GM23338 (cell line): ENCODE measurements at regions not wholly inside any gene's neighbourhood (a gene's known extent, or its start where the extent isn't known, plus 50 kb on each side); places are given as distances from the start of the nearest gene placed in this dataset.

ENCODE experiments used
- ATAC-seq: fragments of 200-7000 bp; cut with Tn5 transposase; 3 replicates; pipeline ENCODE4 v1.9.1; 2020
- DNase-seq: peaks from one replicate; pipeline ENCODE4 v3.0.0-alpha.2; 2015; ENCODE audit warnings: low spot score
- H2AFZ ChIP-seq: fragments of 200-600 bp; sonication (generic); 2 replicates; pipeline ENCODE4 v1.8.0; 2016; ENCODE audit warnings: antibody characterized with exemption, mild to moderate bottlenecking, moderate library complexity
- H3F3A ChIP-seq: fragments of 200-600 bp; sonication (generic); replicated peaks from 2 replicates; pipeline ENCODE4 v1.8.0; 2017; ENCODE audit warnings: antibody characterized with exemption, mixed run types, low read depth
- H3K27ac ChIP-seq: fragments of 200-600 bp; sonication (generic); 2 replicates; pipeline ENCODE4 v1.6.1; 2016; ENCODE audit warnings: low read depth
- H3K27me3 ChIP-seq: fragments of 200-600 bp; sonication (generic); 2 replicates; pipeline ENCODE4 v1.8.0; 2016; ENCODE audit warnings: mild to moderate bottlenecking, mixed run types, moderate library complexity; ENCODE audit not compliant: insufficient read depth
- H3K36me3 ChIP-seq: fragments of 200-600 bp; sonication (generic); 2 replicates; pipeline ENCODE4 v1.8.0; 2016; ENCODE audit warnings: mild to moderate bottlenecking; ENCODE audit not compliant: insufficient read depth
- H3K4me1 ChIP-seq: fragments of 200-600 bp; sonication (generic); 2 replicates; pipeline ENCODE4 v1.8.0; 2016; ENCODE audit warnings: mild to moderate bottlenecking, moderate library complexity; ENCODE audit not compliant: insufficient read depth
- H3K4me2 ChIP-seq: fragments of 200-600 bp; sonication (generic); 2 replicates; pipeline ENCODE4 v1.7.1; 2017; ENCODE audit warnings: mixed run types
- H3K4me3 ChIP-seq: fragments of 200-600 bp; sonication (generic); 2 replicates; pipeline ENCODE4 v1.6.1; 2016; ENCODE audit warnings: mixed run types
- H3K79me2 ChIP-seq: fragments of 200-600 bp; sonication (generic); replicated peaks from 2 replicates; pipeline ENCODE4 v1.8.0; 2017; ENCODE audit warnings: mild to moderate bottlenecking; ENCODE audit not compliant: insufficient read depth
- H3K9me2 ChIP-seq: fragments of 200-600 bp; sonication (generic); 2 replicates; pipeline ENCODE4 v1.8.0; 2017; ENCODE audit not compliant: insufficient read depth
- H4K20me1 ChIP-seq: fragments of 200-600 bp; sonication (generic); replicated peaks from 2 replicates; pipeline ENCODE4 v1.8.0; 2017; ENCODE audit warnings: mild to moderate bottlenecking; ENCODE audit not compliant: insufficient read depth
- H3K27ac Mint-ChIP-seq: 2 replicates; pipeline ENCODE4 v1.8.0; 2020; ENCODE audit warnings: inconsistent platforms, mild to moderate bottlenecking, moderate library complexity, mixed read lengths
- H3K27me3 Mint-ChIP-seq: 3 replicates; pipeline ENCODE4 v1.8.0; 2022; ENCODE audit warnings: low read depth, mild to moderate bottlenecking, moderate library complexity, mixed read lengths, inconsistent platforms; ENCODE audit not compliant: insufficient read depth, poor library complexity
- H3K36me3 Mint-ChIP-seq: 3 replicates; pipeline ENCODE4 v1.8.0; 2021; ENCODE audit warnings: low read depth, mild to moderate bottlenecking, inconsistent platforms, moderate library complexity, mixed read lengths
- H3K4me1 Mint-ChIP-seq: 3 replicates; pipeline ENCODE4 v1.8.0; 2020; ENCODE audit warnings: mild to moderate bottlenecking, inconsistent platforms, mixed read lengths
- H3K4me3 Mint-ChIP-seq: 3 replicates; pipeline ENCODE4 v1.8.0; 2021; ENCODE audit warnings: moderate library complexity, mild to moderate bottlenecking, inconsistent platforms, mixed read lengths
- H3K9me3 Mint-ChIP-seq: 3 replicates; pipeline ENCODE4 v1.8.0; 2020; ENCODE audit warnings: moderate library complexity, mild to moderate bottlenecking, inconsistent platforms, mixed read lengths
- CREB1 ChIP-seq: fragments of 250-450 bp; sonication (Bioruptor Pico); IDR thresholded peaks from 2 replicates; pipeline ENCODE4 v1.5.0; 2020; ENCODE audit warnings: low read depth, mild to moderate bottlenecking, moderate library complexity
- CTCF ChIP-seq, 2 experiments: fragments of 200-600 bp in 1 of 2; sonication (generic) in 1 of 2; conservative IDR thresholded peaks; 2 replicates each; pipeline versions ENCODE4 v1.5.1 to v1.6.1; 2016 to 2017; ENCODE audit warnings: antibody characterized with exemption in 2 of 2, low read depth in 2 of 2, mild to moderate bottlenecking in 2 of 2, moderate library complexity in 1 of 2
- EZH2 ChIP-seq: fragments of 200-600 bp; sonication (generic); IDR thresholded peaks from one replicate; pipeline ENCODE4 v1.8.0; 2017; ENCODE audit warnings: antibody characterized with exemption, mild to moderate bottlenecking, low read depth; ENCODE audit not compliant: unreplicated experiment
- NANOG ChIP-seq: IDR thresholded peaks from 2 replicates; pipeline ENCODE4 v1.6.1; 2016; ENCODE audit warnings: antibody characterized with exemption, borderline replicate concordance
- REST ChIP-seq: IDR thresholded peaks from one replicate; pipeline ENCODE4 v1.6.1; 2018; ENCODE audit warnings: antibody characterized with exemption; ENCODE audit not compliant: unreplicated experiment
- ZNF331 ChIP-seq: fragments of 250-450 bp; sonication (Bioruptor Pico); IDR thresholded peaks from 2 replicates; pipeline ENCODE4 v1.5.0; 2020; ENCODE audit warnings: low read depth, mild to moderate bottlenecking, moderate library complexity
- ZNF462 ChIP-seq: fragments of 250-450 bp; sonication (Bioruptor Pico); IDR thresholded peaks from 2 replicates; pipeline ENCODE4 v1.5.0; 2020; ENCODE audit warnings: mild to moderate bottlenecking, moderate library complexity

GRCh38 chr2:106285237-106285829 lies 91.2 kb upstream of the UXS1 start:
- H3K36me3 Mint-ChIP-seq, result no peaks in the 10 kb centered on the region
- DNase-seq (no peak), ATAC-seq (no peak)
- H3K4me1 ChIP-seq, result no peaks in the 10 kb centered on the region
- H3K9me3 Mint-ChIP-seq, result no peaks in the 10 kb centered on the region
- no peaks in the 10 kb centered on the region for H4K20me1 ChIP-seq
- H3K27me3 Mint-ChIP-seq, result peaks cover 3% of the 10 kb centered on the region
- H3K4me1 Mint-ChIP-seq, result peaks cover 12% of the 10 kb centered on the region; the same call in 2 of the 3 replicates
- H3K27ac ChIP-seq, result no peak overlapping the region
- H2AFZ ChIP-seq, result no peak overlapping the region
- H3K4me2 ChIP-seq, result no peak overlapping the region
- H3F3A ChIP-seq, result no peaks in the 10 kb centered on the region
- no peaks in the 10 kb centered on the region for H3K9me2 ChIP-seq
- no peaks in the 10 kb centered on the region for H3K36me3 ChIP-seq
- H3K4me3 ChIP-seq, result no peak overlapping the region
- H3K4me3 Mint-ChIP-seq, result no peak overlapping the region
- no peaks in the 10 kb centered on the region for H3K27me3 ChIP-seq
- H3K27ac Mint-ChIP-seq, result no peak overlapping the region
- H3K79me2 ChIP-seq, result no peaks in the 10 kb centered on the region
- TF ChIP-seq ZNF462 (CRISPR knock-in tag), result no peak
- no peak for TF ChIP-seq CREB1
- no peak for TF ChIP-seq EZH2

GRCh38 chr2:106284691-106285202 lies 90.6 kb upstream of the UXS1 start:
- no peaks in the 10 kb centered on the region for H3K27me3 ChIP-seq
- no peaks in the 10 kb centered on the region for H3K4me1 ChIP-seq
- no peaks in the 10 kb centered on the region for H3K36me3 ChIP-seq
- Mint-ChIP-seq H3K27me3 (peaks cover 3% of the 10 kb centered on the region), H3K4me1 (peaks cover 12% of the 10 kb centered on the region; the same call in 2 of the 3 replicates), H3K27ac (no peak overlapping the region), H3K4me3 (no peak overlapping the region), H3K9me3 (no peaks in the 10 kb centered on the region), H3K36me3 (no peaks in the 10 kb centered on the region)
- H3F3A ChIP-seq, result no peaks in the 10 kb centered on the region
- no peaks in the 10 kb centered on the region for H3K79me2 ChIP-seq
- no peak overlapping the region for H3K4me2 ChIP-seq
- no peaks in the 10 kb centered on the region for H3K9me2 ChIP-seq
- no peak overlapping the region for H3K4me3 ChIP-seq
- H4K20me1 ChIP-seq, result no peaks in the 10 kb centered on the region
- H2AFZ ChIP-seq, result no peak overlapping the region
- H3K27ac ChIP-seq, result no peak overlapping the region
- ATAC-seq, result no peak
- DNase-seq, result no peak
- TF ChIP-seq CTCF (conservative IDR thresholded peaks at IDR 0.05; ENCODE audit: low read depth in 2 of 2) (no peak), EZH2 (no peak), ZNF331 (CRISPR knock-in tag) (no peak), NANOG (no peak), REST (no peak)
